NCI-H748 (cell line): ENCODE measurements at regions not wholly inside any gene's neighbourhood (a gene's known extent, or its start where the extent isn't known, plus 50 kb on each side); places are given as distances from the start of the nearest gene placed in this dataset.
"Not testable (repeated sequence)": the region's sequence is repeated elsewhere in the genome, so short reads cannot be mapped to it uniquely, and the experiment has no call there.

ENCODE experiments used
- DNase-seq: peaks from one replicate; lab custom pipeline; 2025; ENCODE audit not compliant: unreplicated experiment; lab: John Stamatoyannopoulos, UW

GRCh38 chr15:54776410-54776809, 420.3 kb downstream of the RSL24D1 start:
- DNase-seq = no peak

GRCh38 chr15:54772663-54773062, 424.1 kb downstream of the RSL24D1 start:
- no peak for DNase-seq

GRCh38 chr15:54749461-54749860, 447.3 kb downstream of the RSL24D1 start:
- DNase-seq = not testable (repeated sequence)

GRCh38 chr15:54722342-54722986, 474.3 kb downstream of the RSL24D1 start:
- DNase-seq = no peak

- DNase-seq = no peak
Observed at GRCh38 chr15:54719325-54719724, 477.4 kb downstream of the RSL24D1 start.

GRCh38 chr15:54707805-54708752, 488.7 kb downstream of the RSL24D1 start:
- no peak for DNase-seq

- DNase-seq = no peak
Observed at GRCh38 chr15:54687628-54688027, 509.1 kb downstream of the RSL24D1 start.
